Endothelial cell (in vitro differentiated cells): ENCODE measurements at regions not wholly inside any gene's neighbourhood (a gene's known extent, or its start where the extent isn't known, plus 50 kb on each side); places are given as distances from the start of the nearest gene placed in this dataset.

Experiments used
- DNase-seq: peaks from one replicate; pipeline ENCODE4 v3.0.0; 2021; ENCODE audit warnings: low spot score
- H3K27ac Mint-ChIP-seq: one replicate; pipeline ENCODE4 v1.8.0; 2021; ENCODE audit warnings: mixed read lengths, inconsistent platforms; ENCODE audit not compliant: unreplicated experiment
- H3K27me3 Mint-ChIP-seq: one replicate; pipeline ENCODE4 v1.8.0; 2021; ENCODE audit warnings: mild to moderate bottlenecking, moderate library complexity, mixed read lengths, inconsistent platforms; ENCODE audit not compliant: unreplicated experiment
- H3K36me3 Mint-ChIP-seq: one replicate; pipeline ENCODE4 v1.8.0; 2021; ENCODE audit warnings: mild to moderate bottlenecking, low read depth, mixed read lengths, inconsistent platforms; ENCODE audit not compliant: unreplicated experiment
- H3K4me1 Mint-ChIP-seq: one replicate; pipeline ENCODE4 v1.8.0; 2021; ENCODE audit warnings: mild to moderate bottlenecking, mixed read lengths, inconsistent platforms; ENCODE audit not compliant: unreplicated experiment
- H3K4me3 Mint-ChIP-seq: one replicate; pipeline ENCODE4 v1.8.0; 2021; ENCODE audit warnings: mild to moderate bottlenecking, mixed read lengths, inconsistent platforms; ENCODE audit not compliant: unreplicated experiment
- H3K9me3 Mint-ChIP-seq: one replicate; pipeline ENCODE4 v1.8.0; 2021; ENCODE audit warnings: mixed read lengths, inconsistent platforms; ENCODE audit not compliant: unreplicated experiment
- CTCF ChIP-seq: fragments of 200-600 bp; sonication (generic); IDR thresholded peaks from one replicate; pipeline ENCODE4 v1.5.0; 2021; ENCODE audit warnings: antibody characterized with exemption; ENCODE audit not compliant: unreplicated experiment

GRCh38 chr7:20012100-20012499, 205.1 kb downstream of the MACC1 start:
- no peaks in the 10 kb centered on the region for H3K9me3 Mint-ChIP-seq
- no peak for DNase-seq
- H3K27ac Mint-ChIP-seq, result no peak overlapping the region
- H3K4me1 Mint-ChIP-seq, result no peaks in the 10 kb centered on the region
- no peak for TF ChIP-seq CTCF
- no peaks in the 10 kb centered on the region for H3K27me3 Mint-ChIP-seq
- no peaks in the 10 kb centered on the region for H3K36me3 Mint-ChIP-seq
- H3K4me3 Mint-ChIP-seq, result no peak overlapping the region

GRCh38 chr7:20010877-20011276, 206.3 kb downstream of the MACC1 start:
- H3K36me3 Mint-ChIP-seq, result no peaks in the 10 kb centered on the region
- H3K27me3 Mint-ChIP-seq, result no peaks in the 10 kb centered on the region
- H3K4me3 Mint-ChIP-seq, result no peak overlapping the region
- H3K4me1 Mint-ChIP-seq, result no peaks in the 10 kb centered on the region
- H3K27ac Mint-ChIP-seq, result no peak overlapping the region
- no peak for TF ChIP-seq CTCF
- no peaks in the 10 kb centered on the region for H3K9me3 Mint-ChIP-seq
- no peak for DNase-seq

GRCh38 chr7:20007510-20007909, 209.7 kb downstream of the MACC1 start:
- no peak for TF ChIP-seq CTCF
- DNase-seq, result no peak
- no peaks in the 10 kb centered on the region for H3K4me1 Mint-ChIP-seq
- H3K27ac Mint-ChIP-seq, result no peak overlapping the region
- H3K4me3 Mint-ChIP-seq, result no peak overlapping the region
- H3K36me3 Mint-ChIP-seq, result no peaks in the 10 kb centered on the region
- H3K9me3 Mint-ChIP-seq, result no peaks in the 10 kb centered on the region
- no peaks in the 10 kb centered on the region for H3K27me3 Mint-ChIP-seq

GRCh38 chr7:20005081-20005480, 212.1 kb downstream of the MACC1 start:
- Mint-ChIP-seq H3K9me3 (no peaks in the 10 kb centered on the region), H3K27me3 (no peaks in the 10 kb centered on the region), H3K4me1 (peaks cover 2% of the 10 kb centered on the region), H3K4me3 (no peak overlapping the region), H3K27ac (no peak overlapping the region), H3K36me3 (no peaks in the 10 kb centered on the region)
- no peak for TF ChIP-seq CTCF
- DNase-seq, result no peak

- TF ChIP-seq CTCF, result no peak
- Mint-ChIP-seq H3K27ac (no peak overlapping the region), H3K4me1 (peaks cover 7% of the 10 kb centered on the region), H3K4me3 (no peak overlapping the region), H3K27me3 (no peaks in the 10 kb centered on the region), H3K36me3 (no peaks in the 10 kb centered on the region), H3K9me3 (no peaks in the 10 kb centered on the region)
- DNase-seq, result no peak
Measured at GRCh38 chr7:19999681-20000080, 217.5 kb downstream of the MACC1 start.
